ENCODE measurements at regions not wholly inside any gene's neighbourhood (a gene's known extent, or its start where the extent isn't known, plus 50 kb on each side); places are given as distances from the start of the nearest gene placed in this dataset.
A peak's percentile ranks its signal among the peaks of the same experiment; 100 is the strongest.

- DNase-seq (ENCODE audit: low read depth in 3 of 3, low spot score in 1 of 3): no peak
Measured at GRCh38 chr11:127895776-127896175, 691.6 kb downstream of the ETS1 start.

DNA sequence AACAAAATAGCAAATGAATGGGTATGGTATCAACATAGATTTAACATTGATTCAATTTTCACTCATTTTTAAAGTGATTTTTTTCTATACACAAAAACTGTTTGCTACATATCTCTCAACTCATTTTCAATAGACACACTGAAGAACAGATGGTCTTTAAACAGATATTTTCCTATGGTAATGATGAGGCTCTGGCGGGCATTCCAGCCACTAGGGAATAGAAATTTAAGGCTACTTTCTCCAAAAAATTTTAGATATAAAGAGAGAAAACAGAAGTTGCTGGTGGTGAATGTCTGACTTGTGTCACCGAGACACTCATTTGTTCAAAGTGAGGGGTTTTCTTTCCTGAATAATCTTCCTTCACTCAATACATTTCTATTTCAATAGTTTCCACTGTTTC is 693.0 kb downstream of the ETS1 start:
- DNase-seq (ENCODE audit: low read depth in 3 of 3, low spot score in 1 of 3): no peak

DNA sequence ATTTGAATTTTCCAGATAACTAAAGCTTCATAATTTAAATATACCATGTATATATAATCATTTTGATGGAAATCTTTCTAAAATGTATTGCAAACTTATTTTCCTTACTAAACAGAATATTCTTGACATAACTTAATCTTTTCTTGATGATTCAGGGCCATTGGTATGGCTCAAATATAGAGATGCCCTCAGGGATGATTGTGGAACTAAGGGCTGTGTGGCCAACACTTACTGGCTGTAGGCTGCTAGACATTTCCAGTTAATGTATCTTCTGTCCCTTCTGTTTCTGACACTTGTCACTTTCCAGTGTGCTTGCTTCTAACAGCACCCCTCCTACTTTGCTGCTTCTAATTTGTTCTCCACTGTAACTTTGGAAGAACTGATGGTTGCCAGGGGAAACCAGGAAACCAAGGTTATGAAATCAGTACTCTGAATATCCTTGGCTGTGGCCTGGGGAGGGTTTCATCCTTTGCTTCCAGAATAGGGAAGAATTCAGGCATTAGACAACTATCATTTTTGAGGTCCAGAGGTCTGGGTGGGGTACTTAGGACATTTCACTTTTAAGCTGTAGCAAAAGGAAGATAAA is 697.2 kb downstream of the ETS1 start:
- DNase-seq (ENCODE audit: low read depth in 3 of 3, low spot score in 1 of 3): no peak

DNA sequence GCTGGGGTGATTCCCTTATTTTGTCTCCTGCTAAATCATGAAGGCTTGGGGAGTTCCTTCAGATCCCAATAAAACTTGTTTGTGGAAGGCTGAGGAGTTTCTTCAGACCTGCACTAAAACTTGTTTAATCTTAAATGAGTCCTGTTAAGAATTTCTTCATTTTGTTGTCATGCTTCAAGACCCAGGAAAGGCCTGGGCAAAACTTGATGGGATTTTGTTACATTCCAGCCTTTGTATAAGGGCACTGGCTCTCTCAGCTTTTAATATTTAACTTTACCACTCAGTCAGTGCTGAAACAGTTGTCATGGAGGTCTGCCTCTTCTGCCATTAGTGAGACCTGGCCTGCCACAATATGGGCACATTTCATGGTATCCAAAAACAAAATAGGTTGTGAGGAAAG is 699.0 kb downstream of the ETS1 start:
- DNase-seq (ENCODE audit: low read depth in 3 of 3, low spot score in 1 of 3): no peak

- DNase-seq (ENCODE audit: low read depth in 3 of 3, low spot score in 1 of 3): no peak
Measured at GRCh38 chr11:127875131-127875530, 712.2 kb downstream of the ETS1 start.

GRCh38 chr11:127873478-127873877 is 713.9 kb downstream of the ETS1 start:
- DNase-seq (ENCODE audit: low read depth in 3 of 3, low spot score in 1 of 3): no peak

GRCh38 chr11:127866109-127866508 is 721.2 kb downstream of the ETS1 start:
- DNase-seq (ENCODE audit: low read depth in 3 of 3, low spot score in 1 of 3): no peak

- DNase-seq (ENCODE audit: low read depth in 3 of 3, low spot score in 1 of 3): no peak
Measured at GRCh38 chr11:127864861-127865260, 722.5 kb downstream of the ETS1 start.

DNA sequence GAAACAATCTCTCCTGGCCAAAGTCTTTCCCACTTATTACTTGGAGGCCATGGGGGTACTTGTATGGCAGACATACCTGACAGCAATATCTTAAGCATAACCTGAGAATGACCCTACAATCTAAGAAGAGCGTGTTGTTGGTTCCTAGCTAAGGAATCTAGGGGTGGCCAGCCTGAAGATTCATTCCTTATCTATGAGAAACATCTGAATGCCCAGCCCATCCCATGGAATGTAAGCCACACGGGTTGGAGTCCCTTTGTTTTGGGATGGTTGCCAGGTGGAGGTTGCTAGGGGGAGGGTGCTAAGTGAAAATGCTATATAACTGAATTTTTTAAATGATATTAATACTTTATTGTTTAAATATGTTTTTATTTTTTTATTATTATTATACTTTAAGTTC is 725.0 kb downstream of the ETS1 start:
- no peak for DNase-seq (ENCODE audit: low read depth in 3 of 3, low spot score in 1 of 3)

- DNase-seq (ENCODE audit: low read depth in 3 of 3, low spot score in 1 of 3): no peak
Measured at GRCh38 chr11:127859941-127860354, 727.4 kb downstream of the ETS1 start.

GRCh38 chr11:127844876-127845275 is 742.5 kb downstream of the ETS1 start:
- DNase-seq (ENCODE audit: low read depth in 3 of 3, low spot score in 1 of 3): no peak

DNA sequence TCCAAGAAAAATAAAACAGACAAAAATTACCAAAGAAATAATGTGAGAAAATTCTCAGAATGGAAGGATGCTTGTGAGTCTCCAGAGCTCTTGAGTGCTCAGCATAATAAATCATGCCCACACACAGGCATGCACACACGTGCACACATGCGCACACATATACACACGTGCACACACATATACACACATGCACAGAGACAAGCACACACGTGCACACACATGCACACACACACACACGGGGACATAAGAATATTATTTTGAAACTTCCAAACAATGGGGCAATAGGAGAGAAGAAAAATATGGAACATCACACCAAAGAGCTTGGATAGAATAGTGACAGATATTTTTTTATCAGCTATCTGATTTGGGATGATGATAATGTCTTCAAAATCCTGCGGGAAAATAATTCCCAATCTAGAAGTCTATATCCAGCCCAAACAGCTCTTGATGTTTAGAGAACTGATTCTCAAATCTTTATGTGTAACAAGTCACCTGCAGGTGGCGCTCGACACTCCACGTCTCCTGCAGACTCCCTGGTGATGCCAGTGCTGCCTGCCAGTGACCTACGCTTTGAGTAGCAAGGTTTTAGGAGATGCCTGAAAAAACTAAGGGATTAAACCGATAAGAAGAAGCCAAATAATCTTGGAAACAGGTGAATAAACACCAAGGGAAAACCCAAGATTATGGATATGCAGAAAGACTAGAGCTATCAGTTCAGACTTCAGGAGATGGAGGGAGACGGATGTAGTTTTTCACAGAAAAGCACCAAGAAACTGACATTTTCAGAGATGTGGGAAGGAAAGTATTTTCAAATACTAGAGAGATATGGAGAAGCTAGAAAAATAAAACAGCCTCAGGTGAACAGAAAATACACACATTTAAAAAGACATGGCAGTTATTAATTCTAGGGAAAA is 743.6 kb downstream of the ETS1 start:
- peak in 1 of 3 donors; percentile 47 for DNase-seq (ENCODE audit: low read depth in 3 of 3, low spot score in 1 of 3)

DNA sequence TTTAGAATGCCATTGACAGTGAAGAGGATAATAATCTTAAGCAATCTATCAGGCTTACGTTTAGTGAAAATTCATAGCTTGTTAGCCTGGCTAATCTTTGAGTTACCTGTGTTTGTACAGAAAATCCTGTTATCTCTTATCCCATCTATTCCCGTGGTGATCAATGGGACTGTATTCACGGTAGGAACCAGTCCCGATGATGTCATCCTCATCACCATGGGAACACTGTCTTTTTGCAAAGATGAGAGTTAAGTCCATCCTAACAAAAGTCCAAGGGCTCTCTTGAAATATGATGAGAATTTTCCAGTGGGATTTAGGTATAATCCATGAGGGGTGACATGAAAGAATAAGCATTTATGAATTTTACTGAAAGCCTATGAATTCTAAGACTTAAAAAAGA is 762.2 kb downstream of the ETS1 start:
- no peak for DNase-seq (ENCODE audit: low read depth in 3 of 3, low spot score in 1 of 3)

- DNase-seq (ENCODE audit: low read depth in 3 of 3, low spot score in 1 of 3): no peak
Measured at GRCh38 chr11:127818625-127819024, 768.7 kb downstream of the ETS1 start.

GRCh38 chr11:127816962-127817361 is 770.4 kb downstream of the ETS1 start:
- no peak for DNase-seq (ENCODE audit: low read depth in 3 of 3, low spot score in 1 of 3)

DNA sequence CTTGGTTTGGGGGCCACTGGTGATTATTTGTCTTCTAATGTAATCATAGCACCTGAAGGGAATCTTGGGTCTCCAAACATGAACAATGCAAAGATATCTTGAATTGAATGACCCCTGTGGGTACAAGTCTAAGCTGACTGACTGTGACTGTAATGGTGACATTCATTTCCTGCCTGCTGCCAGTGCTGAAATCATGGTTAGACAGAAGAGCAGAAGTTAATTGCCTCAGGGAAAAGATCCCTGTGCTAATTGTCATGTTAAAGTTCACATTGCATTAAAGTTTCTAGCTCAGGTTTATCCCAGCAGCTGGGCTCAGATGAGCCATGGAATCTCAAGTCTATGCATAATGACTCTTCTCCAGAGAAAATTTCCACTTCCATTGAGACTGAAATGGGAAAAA is 772.0 kb downstream of the ETS1 start:
- DNase-seq (ENCODE audit: low read depth in 3 of 3, low spot score in 1 of 3): no peak

GRCh38 chr11:127806501-127806900 is 780.9 kb downstream of the ETS1 start:
- no peak for DNase-seq (ENCODE audit: low read depth in 3 of 3, low spot score in 1 of 3)

GRCh38 chr11:127805771-127806170 is 781.6 kb downstream of the ETS1 start:
- no peak for DNase-seq (ENCODE audit: low read depth in 3 of 3, low spot score in 1 of 3)

DNA sequence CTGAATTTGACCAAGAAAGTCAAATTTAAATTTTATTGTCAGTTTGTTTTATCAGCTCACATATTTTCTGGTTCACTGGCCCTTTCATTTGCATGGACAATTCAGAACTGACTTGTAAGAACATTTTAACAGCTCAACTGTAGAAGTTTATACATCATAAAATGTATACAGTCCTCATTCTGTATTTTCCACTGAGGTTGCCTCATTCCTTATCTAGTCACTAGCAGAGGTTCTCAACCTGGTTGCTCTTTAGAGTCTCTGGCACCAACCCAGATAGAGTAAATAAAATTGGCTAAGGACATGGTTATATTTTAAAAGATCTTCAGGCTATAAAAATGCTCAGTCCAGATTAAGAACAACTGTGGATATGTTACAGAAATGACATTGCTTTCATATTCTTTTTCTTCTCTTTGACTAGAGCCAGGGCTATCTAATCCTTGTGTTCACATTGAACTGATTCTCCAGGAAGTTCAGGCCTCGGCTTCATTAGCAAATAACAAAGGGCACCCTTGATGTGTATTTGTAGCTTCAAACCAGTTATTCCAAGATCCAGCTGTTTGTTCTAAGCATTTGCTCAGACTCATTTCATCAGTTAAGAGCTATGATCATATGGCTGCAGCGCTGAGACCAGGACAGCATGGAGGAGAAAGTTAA is 782.5 kb downstream of the ETS1 start:
- no peak for DNase-seq (ENCODE audit: low read depth in 3 of 3, low spot score in 1 of 3)

GRCh38 chr11:127803755-127804154 is 783.6 kb downstream of the ETS1 start:
- DNase-seq (ENCODE audit: low read depth in 3 of 3, low spot score in 1 of 3): no peak

- no peak for DNase-seq (ENCODE audit: low read depth in 3 of 3, low spot score in 1 of 3)
Measured at GRCh38 chr11:127800989-127801688, 786.2 kb downstream of the ETS1 start.

GRCh38 chr11:127795326-127795725 is 792.0 kb downstream of the ETS1 start:
- DNase-seq (ENCODE audit: low read depth in 3 of 3, low spot score in 1 of 3): no peak

All from stimulated activated CD4-positive, alpha-beta T cell treated with anti-CD3 and anti-CD28 coated beads, TNF-alpha, amount 100 ng/mL, for 1 hour (primary cell).